ENCODE measurements at regions not wholly inside any gene's neighbourhood (a gene's known extent, or its start where the extent isn't known, plus 50 kb on each side); places are given as distances from the start of the nearest gene placed in this dataset.

DNA sequence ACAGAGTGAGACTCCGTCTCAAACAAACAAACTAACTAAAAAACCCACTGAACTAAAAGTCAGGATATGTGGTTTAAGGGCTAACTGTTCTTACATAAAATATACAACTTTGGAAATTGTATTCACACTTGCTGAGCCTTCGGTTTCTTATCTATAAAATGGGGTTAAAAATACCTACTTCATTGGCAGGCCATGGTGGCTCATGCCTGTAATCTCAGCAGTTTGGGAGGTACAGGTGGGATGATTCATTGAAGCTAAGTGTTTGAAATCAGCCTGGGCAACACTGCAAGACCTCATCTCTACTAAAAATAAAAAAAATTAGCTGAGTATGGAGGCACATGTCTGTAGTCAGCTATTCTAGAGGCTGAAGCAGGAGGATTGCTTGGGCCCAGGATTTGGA lies 115.4 kb upstream of the KLF6 start:
- intact Hi-C loops (cut with DNase I) = no loop called here
- H3K27me3 ChIP-seq = no peaks in the 10 kb centered on the region
- no peaks in the 10 kb centered on the region for H3K9me3 ChIP-seq
- DNase-seq = no peak
- no peaks in the 10 kb centered on the region for H3K36me3 ChIP-seq
- no peak overlapping the region for H3K27ac ChIP-seq
- TF ChIP-seq, protein P1, sequence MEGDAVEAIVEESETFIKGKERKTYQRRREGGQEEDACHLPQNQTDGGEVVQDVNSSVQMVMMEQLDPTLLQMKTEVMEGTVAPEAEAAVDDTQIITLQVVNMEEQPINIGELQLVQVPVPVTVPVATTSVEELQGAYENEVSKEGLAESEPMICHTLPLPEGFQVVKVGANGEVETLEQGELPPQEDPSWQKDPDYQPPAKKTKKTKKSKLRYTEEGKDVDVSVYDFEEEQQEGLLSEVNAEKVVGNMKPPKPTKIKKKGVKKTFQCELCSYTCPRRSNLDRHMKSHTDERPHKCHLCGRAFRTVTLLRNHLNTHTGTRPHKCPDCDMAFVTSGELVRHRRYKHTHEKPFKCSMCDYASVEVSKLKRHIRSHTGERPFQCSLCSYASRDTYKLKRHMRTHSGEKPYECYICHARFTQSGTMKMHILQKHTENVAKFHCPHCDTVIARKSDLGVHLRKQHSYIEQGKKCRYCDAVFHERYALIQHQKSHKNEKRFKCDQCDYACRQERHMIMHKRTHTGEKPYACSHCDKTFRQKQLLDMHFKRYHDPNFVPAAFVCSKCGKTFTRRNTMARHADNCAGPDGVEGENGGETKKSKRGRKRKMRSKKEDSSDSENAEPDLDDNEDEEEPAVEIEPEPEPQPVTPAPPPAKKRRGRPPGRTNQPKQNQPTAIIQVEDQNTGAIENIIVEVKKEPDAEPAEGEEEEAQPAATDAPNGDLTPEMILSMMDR (IDR thresholded peaks at IDR 0.05) = no peak
- no peak overlapping the region for H3K4me3 ChIP-seq
- no peak for ATAC-seq
- peaks cover 5 to 37% of the 10 kb centered on the region in 2 donors for H3K4me1 ChIP-seq

DNA sequence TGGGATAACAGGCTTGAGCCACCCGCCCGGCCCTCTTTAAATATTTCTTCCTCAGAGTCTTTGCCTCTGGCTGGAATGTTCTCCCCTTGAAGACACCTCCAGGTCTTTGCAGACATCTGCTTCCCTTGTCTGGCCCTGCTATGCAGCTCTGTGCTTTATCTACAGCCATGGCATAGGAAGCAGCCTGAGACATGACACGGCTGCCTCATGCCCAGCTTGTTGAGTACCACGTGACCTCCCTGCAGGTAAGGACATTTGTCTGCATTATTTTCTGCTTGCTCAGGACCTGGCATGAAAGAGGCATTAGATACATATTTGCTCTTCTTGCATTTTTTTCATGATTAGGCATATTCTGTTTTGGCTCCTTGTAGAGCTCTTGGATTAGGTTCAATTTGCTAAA lies 113.8 kb upstream of the KLF6 start:
- DNase-seq (peak in 1 of 4 donors; percentile 47), ATAC-seq (peak; percentile 67)
- no peaks in the 10 kb centered on the region for H3K9me3 ChIP-seq
- TF ChIP-seq, protein P1 (IDR thresholded peaks at IDR 0.05) = no peak
- no peak overlapping the region for H3K4me3 ChIP-seq
- H3K4me1 ChIP-seq = peaks cover 5 to 42% of the 10 kb centered on the region in 2 donors
- H3K27ac ChIP-seq = no peak overlapping the region
- no peaks in the 10 kb centered on the region for H3K27me3 ChIP-seq
- no peaks in the 10 kb centered on the region for H3K36me3 ChIP-seq
- intact Hi-C loops (cut with DNase I) = no loop called here

DNA sequence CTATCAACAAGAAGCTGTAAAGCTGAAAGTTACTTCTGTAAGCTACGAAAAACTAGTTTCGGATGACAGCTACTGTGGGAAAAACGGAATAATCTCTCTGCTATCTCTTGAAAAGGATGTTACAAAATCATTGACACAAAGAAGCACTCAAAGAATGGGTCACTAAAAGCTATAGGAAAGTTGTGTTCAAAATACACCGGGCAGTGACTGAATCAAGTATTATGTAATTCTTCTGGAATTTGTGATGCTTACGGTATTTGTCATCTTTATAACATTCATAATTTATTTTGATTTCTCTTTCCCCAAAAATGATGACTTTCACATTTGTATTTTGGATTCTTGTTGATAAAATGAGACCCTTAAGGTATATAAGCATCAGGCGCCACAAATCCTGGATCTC lies 112.1 kb upstream of the KLF6 start:
- Histone ChIP-seq H3K9me3 (no peaks in the 10 kb centered on the region), H3K4me1 (peaks cover 0 to 35% of the 10 kb centered on the region in 2 donors), H3K27ac (no peak overlapping the region), H3K36me3 (no peaks in the 10 kb centered on the region), H3K27me3 (no peaks in the 10 kb centered on the region), H3K4me3 (no peak overlapping the region)
- TF ChIP-seq, protein P1 (IDR thresholded peaks at IDR 0.05) = no peak
- no peak for DNase-seq
- intact Hi-C loops (cut with DNase I) = no loop called here
- ATAC-seq = no peak

DNA sequence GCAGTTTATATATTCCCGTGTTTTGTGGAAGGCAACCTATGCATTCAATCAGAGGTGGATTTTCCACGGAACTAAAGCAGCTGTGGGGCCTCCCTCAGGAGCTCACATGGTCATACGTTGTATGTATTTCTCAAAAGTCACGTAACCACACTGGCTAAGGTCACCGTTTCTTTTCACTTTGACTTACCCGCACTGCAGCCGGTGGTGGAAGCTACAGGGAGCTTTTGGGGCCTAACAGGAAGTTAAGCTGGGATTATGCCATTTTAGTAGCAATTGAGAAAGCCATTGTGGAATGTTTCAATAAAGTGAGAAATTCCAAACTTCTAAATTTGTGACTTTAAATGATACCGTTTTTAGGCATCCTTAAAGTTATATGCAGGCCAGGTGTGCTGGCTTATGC lies 111.2 kb upstream of the KLF6 start:
- TF ChIP-seq, protein P1 (IDR thresholded peaks at IDR 0.05) = no peak
- H3K4me1 ChIP-seq = peaks cover 0 to 40% of the 10 kb centered on the region in 2 donors
- DNase-seq (no peak), ATAC-seq (no peak)
- no peaks in the 10 kb centered on the region for H3K27me3 ChIP-seq
- H3K27ac ChIP-seq = no peak overlapping the region
- intact Hi-C loops (cut with DNase I) = no loop called here
- no peaks in the 10 kb centered on the region for H3K9me3 ChIP-seq
- H3K4me3 ChIP-seq = no peak overlapping the region
- no peaks in the 10 kb centered on the region for H3K36me3 ChIP-seq

DNA sequence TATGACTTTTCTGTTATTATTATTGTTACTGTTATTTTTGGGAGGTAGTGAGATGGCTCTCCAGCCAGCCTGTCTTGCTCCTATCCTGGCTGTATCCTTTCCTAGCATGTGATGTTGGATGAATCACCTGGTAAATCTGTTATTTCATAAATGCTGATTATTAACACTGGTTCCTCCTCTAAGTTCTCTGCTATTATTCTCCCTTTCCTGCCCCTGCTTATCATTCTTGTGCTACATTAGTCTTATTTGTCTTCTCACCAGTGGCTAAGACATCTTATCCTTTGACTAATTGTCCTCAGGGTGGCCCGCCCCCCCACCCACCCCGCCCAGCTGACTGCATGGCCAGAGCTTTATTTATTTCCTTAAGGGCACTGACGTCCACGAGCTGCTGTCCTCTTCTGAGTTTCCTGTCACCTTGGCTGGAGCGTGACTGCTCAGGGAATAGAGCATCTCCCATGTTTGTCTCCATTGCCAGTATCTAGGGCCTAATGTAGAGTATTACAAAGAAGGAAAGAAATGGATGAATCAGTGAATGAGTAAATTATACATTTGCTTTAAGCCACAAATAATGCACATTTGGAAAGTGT lies 110.1 kb upstream of the KLF6 start:
- peak overlapping the region in 1 of 2 donors; percentile 45 for H3K27ac ChIP-seq
- no peaks in the 10 kb centered on the region for H3K9me3 ChIP-seq
- DNase-seq (no peak), ATAC-seq (no peak)
- H3K27me3 ChIP-seq = no peaks in the 10 kb centered on the region
- peaks cover 0 to 40% of the 10 kb centered on the region in 2 donors for H3K4me1 ChIP-seq
- TF ChIP-seq, protein P1 (IDR thresholded peaks at IDR 0.05) = no peak
- H3K4me3 ChIP-seq = no peak overlapping the region
- intact Hi-C loops (cut with DNase I) = no loop called here
- H3K36me3 ChIP-seq = no peaks in the 10 kb centered on the region

All from left lung (tissue), 4 donors.